Neuronal stem cell (in vitro differentiated cells): ENCODE measurements at regions not wholly inside any gene's neighbourhood (a gene's known extent, or its start where the extent isn't known, plus 50 kb on each side); places are given as distances from the start of the nearest gene placed in this dataset.

ENCODE experiments used
- DNase-seq: peaks from one replicate; pipeline ENCODE4 v3.0.0-alpha.2; 2013; ENCODE audit warnings: low spot score
- H2AFZ ChIP-seq: one replicate; pipeline ENCODE4 v1.6.1; 2013; ENCODE audit warnings: mild to moderate bottlenecking, low read length, inconsistent platforms
- H2AK5ac ChIP-seq: 2 replicates; pipeline ENCODE4 v1.6.1; 2013; ENCODE audit warnings: low read depth, mild to moderate bottlenecking, inconsistent platforms, low read length, moderate library complexity, mixed read lengths
- H2BK120ac ChIP-seq: 2 replicates; pipeline ENCODE4 v1.6.1; 2013; ENCODE audit warnings: low read depth, mild to moderate bottlenecking, inconsistent platforms, low read length, moderate library complexity, mixed read lengths
- H2BK12ac ChIP-seq: one replicate; pipeline ENCODE4 v1.6.1; 2013; ENCODE audit warnings: low read length, inconsistent platforms
- H2BK15ac ChIP-seq: 2 replicates; pipeline ENCODE4 v1.6.1; 2013; ENCODE audit warnings: mild to moderate bottlenecking, low read length, inconsistent platforms, mixed read lengths
- H2BK5ac ChIP-seq: one replicate; pipeline ENCODE4 v1.6.1; 2013; ENCODE audit warnings: inconsistent platforms, mild to moderate bottlenecking, low read length, moderate library complexity
- H3K14ac ChIP-seq: one replicate; pipeline ENCODE4 v1.6.1; 2013; ENCODE audit warnings: low read length, inconsistent platforms
- H3K18ac ChIP-seq: 2 replicates; pipeline ENCODE4 v1.6.1; 2013; ENCODE audit warnings: low read length, inconsistent platforms
- H3K23ac ChIP-seq: 2 replicates; pipeline ENCODE4 v1.6.1; 2013; ENCODE audit warnings: low read depth, mild to moderate bottlenecking, mixed read lengths, low read length, inconsistent platforms; ENCODE audit not compliant: poor library complexity
- H3K27ac ChIP-seq: replicated peaks from 3 replicates; pipeline ENCODE4 v1.5.1; 2013; ENCODE audit warnings: low read length, inconsistent platforms
- H3K27me3 ChIP-seq, 3 experiments: 2 replicates each; pipeline ENCODE4 v1.6.1; 2013; ENCODE audit warnings: low read length in 3 of 3, mild to moderate bottlenecking in 2 of 3, inconsistent platforms in 1 of 3, low read depth in 1 of 3, mixed read lengths in 1 of 3, moderate library complexity in 1 of 3; ENCODE audit not compliant: control insufficient read depth in 3 of 3, insufficient read depth in 3 of 3
- H3K36me3 ChIP-seq, 2 donors: replicated peaks in 1 of 2; 2 replicates each; pipeline ENCODE4 v1.6.1; 2013; ENCODE audit warnings: low read length in 2 of 2; ENCODE audit not compliant: control insufficient read depth in 2 of 2, insufficient read depth in 2 of 2
- H3K4ac ChIP-seq: 2 replicates; pipeline ENCODE4 v1.6.1; 2013; ENCODE audit warnings: inconsistent platforms, mild to moderate bottlenecking, low read length, moderate library complexity
- H3K4me1 ChIP-seq, 2 donors: 1 replicate in 1 of 2; 2 replicates in 1 of 2; pipeline ENCODE4 v1.6.1; 2013; ENCODE audit warnings: low read length in 2 of 2, low read depth in 1 of 2; ENCODE audit not compliant: control insufficient read depth in 2 of 2, insufficient read depth in 1 of 2
- H3K4me2 ChIP-seq: one replicate; pipeline ENCODE4 v1.6.1; 2013; ENCODE audit warnings: mild to moderate bottlenecking, low read length, inconsistent platforms; ENCODE audit not compliant: insufficient read depth, poor library complexity, severe bottlenecking
- H3K4me3 ChIP-seq, 2 donors: 2 replicates each; pipeline ENCODE4 v1.5.1; 2013; ENCODE audit warnings: low read length in 2 of 2, mild to moderate bottlenecking in 2 of 2, inconsistent platforms in 1 of 2, moderate library complexity in 1 of 2
- H3K79me1 ChIP-seq: one replicate; pipeline ENCODE4 v1.6.1; 2013; ENCODE audit warnings: low read depth, mild to moderate bottlenecking, inconsistent platforms, low read length, moderate library complexity
- H3K9ac ChIP-seq: one replicate; pipeline ENCODE4 v1.6.1; 2013; ENCODE audit warnings: mild to moderate bottlenecking, low read depth, low read length, inconsistent platforms; ENCODE audit not compliant: poor library complexity
- H3K9me3 ChIP-seq, 2 donors: replicated peaks in 1 of 2; 2 replicates each; pipeline versions ENCODE3 to v1.6.1; 2013; ENCODE audit warnings: low read length in 2 of 2, mild to moderate bottlenecking in 2 of 2, inconsistent platforms in 1 of 2, low read depth in 1 of 2, mixed read lengths in 1 of 2, moderate library complexity in 1 of 2; ENCODE audit not compliant: control insufficient read depth in 2 of 2, insufficient read depth in 1 of 2
- H4K8ac ChIP-seq: one replicate; pipeline ENCODE4 v1.6.1; 2013; ENCODE audit warnings: low read depth, mild to moderate bottlenecking, inconsistent platforms, low read length, moderate library complexity
- H4K91ac ChIP-seq: one replicate; pipeline ENCODE4 v1.6.1; 2013; ENCODE audit warnings: low read length, low read depth, mild to moderate bottlenecking, inconsistent platforms; ENCODE audit not compliant: poor library complexity
- WGBS, 2 donors: extraction: QIAGEN DNeasy Blood & Tissue Kit; methylation state at CpG; one replicate each; pipeline ENCODE4 v1.1.7; 2013; ENCODE audit warnings: missing lambda C conversion rate in 2 of 2, mixed read lengths in 1 of 2; ENCODE audit not compliant: insufficient read length in 2 of 2, insufficient replicate concordance in 1 of 2; ENCODE audit errors: extremely low coverage in 2 of 2; 5-methylcytosine and 5-hydroxymethylcytosine counted together

GRCh38 chr1:182215764-182216163, 154.3 kb upstream of the ZNF648 start:
- Histone ChIP-seq H3K36me3 (no peaks in the 10 kb centered on the region), H3K23ac (no peak overlapping the region), H2BK15ac (no peak overlapping the region), H4K91ac (no peak overlapping the region), H3K27me3 (peaks cover 0 to 10% (median 0%) of the 10 kb centered on the region in 3 experiments), H2AK5ac (no peak overlapping the region), H3K4me2 (no peak overlapping the region), H3K79me1 (no peaks in the 10 kb centered on the region), H2BK120ac (no peak overlapping the region), H3K14ac (no peak overlapping the region), H3K18ac (no peak overlapping the region), H3K4ac (no peak overlapping the region), H3K4me3 (no peak overlapping the region), H2AFZ (no peak overlapping the region), H2BK5ac (no peak overlapping the region), H2BK12ac (no peak overlapping the region), H4K8ac (no peak overlapping the region), H3K4me1 (no peaks in the 10 kb centered on the region), H3K9me3 (no peaks in the 10 kb centered on the region), H3K9ac (no peak overlapping the region), H3K27ac (no peak overlapping the region)
- no peak for DNase-seq

GRCh38 chr1:182213163-182213562, 151.7 kb upstream of the ZNF648 start:
- H3K27ac ChIP-seq = no peak overlapping the region
- no peak overlapping the region for H3K4me2 ChIP-seq
- no peak overlapping the region for H3K14ac ChIP-seq
- no peak overlapping the region for H3K9ac ChIP-seq
- no peak overlapping the region for H4K91ac ChIP-seq
- H3K27me3 ChIP-seq = peaks cover 0 to 10% (median 0%) of the 10 kb centered on the region in 3 experiments
- H3K4ac ChIP-seq = no peak overlapping the region
- H2BK120ac ChIP-seq = no peak overlapping the region
- H2BK12ac ChIP-seq = no peak overlapping the region
- no peaks in the 10 kb centered on the region for H3K79me1 ChIP-seq
- DNase-seq = no peak
- no peak overlapping the region for H2AFZ ChIP-seq
- H3K4me1 ChIP-seq = no peaks in the 10 kb centered on the region
- no peak overlapping the region for H2BK5ac ChIP-seq
- H3K23ac ChIP-seq = no peak overlapping the region
- H3K18ac ChIP-seq = no peak overlapping the region
- no peak overlapping the region for H3K4me3 ChIP-seq
- no peak overlapping the region for H2BK15ac ChIP-seq
- no peak overlapping the region for H2AK5ac ChIP-seq
- WGBS, 2 donors = no CpG with 5 or more reads among the region's 1 CpG
- H3K9me3 ChIP-seq = no peaks in the 10 kb centered on the region
- H3K36me3 ChIP-seq = no peaks in the 10 kb centered on the region
- no peak overlapping the region for H4K8ac ChIP-seq

GRCh38 chr1:182211386-182211785, 149.9 kb upstream of the ZNF648 start:
- Histone ChIP-seq H2AK5ac (no peak overlapping the region), H3K36me3 (no peaks in the 10 kb centered on the region), H3K27ac (no peak overlapping the region), H3K9ac (no peak overlapping the region), H3K4me3 (no peak overlapping the region), H3K27me3 (peaks cover 0 to 10% (median 0%) of the 10 kb centered on the region in 3 experiments), H3K18ac (no peak overlapping the region), H3K23ac (no peak overlapping the region), H2BK15ac (no peak overlapping the region), H4K8ac (no peak overlapping the region), H3K9me3 (no peaks in the 10 kb centered on the region), H3K79me1 (no peaks in the 10 kb centered on the region), H3K14ac (no peak overlapping the region), H2BK12ac (no peak overlapping the region), H2BK5ac (no peak overlapping the region), H2BK120ac (no peak overlapping the region), H3K4ac (no peak overlapping the region), H4K91ac (no peak overlapping the region), H3K4me1 (peaks cover 9 to 10% of the 10 kb centered on the region in 2 donors), H2AFZ (no peak overlapping the region), H3K4me2 (no peak overlapping the region)
- no peak for DNase-seq

GRCh38 chr1:182210417-182210816, 148.9 kb upstream of the ZNF648 start:
- Histone ChIP-seq H3K27ac (no peak overlapping the region), H4K91ac (no peak overlapping the region), H3K9ac (no peak overlapping the region), H4K8ac (no peak overlapping the region), H2BK15ac (no peak overlapping the region), H3K18ac (no peak overlapping the region), H3K9me3 (no peaks in the 10 kb centered on the region), H3K4me1 (peaks cover 11% of the 10 kb centered on the region in 2 donors), H2AK5ac (no peak overlapping the region), H3K27me3 (peaks cover 0 to 10% (median 0%) of the 10 kb centered on the region in 3 experiments), H3K4me3 (no peak overlapping the region), H3K79me1 (no peaks in the 10 kb centered on the region), H2BK5ac (no peak overlapping the region), H3K4ac (no peak overlapping the region), H3K23ac (no peak overlapping the region), H2AFZ (no peak overlapping the region), H2BK120ac (no peak overlapping the region), H3K36me3 (no peaks in the 10 kb centered on the region), H2BK12ac (no peak overlapping the region), H3K14ac (no peak overlapping the region), H3K4me2 (no peak overlapping the region)
- no CpG with 5 or more reads among the region's 1 CpG for WGBS, 2 donors
- no peak for DNase-seq
